ENCODE measurements at regions not wholly inside any gene's neighbourhood (a gene's known extent, or its start where the extent isn't known, plus 50 kb on each side); places are given as distances from the start of the nearest gene placed in this dataset.

GRCh38 chr4:144442713-144443112, 203.2 kb upstream of the HHIP start:
- Histone ChIP-seq H3K79me2 (ENCODE audit: low read depth) (no peaks in the 10 kb centered on the region), H3K27me3 (no peaks in the 10 kb centered on the region), H3K36me3 (no peaks in the 10 kb centered on the region), H3K9me3 (ENCODE audit: low read depth) (no peaks in the 10 kb centered on the region), H4K20me1 (ENCODE audit: low read depth) (no peaks in the 10 kb centered on the region), H3K27ac (no peak overlapping the region), H3K4me2 (no peak overlapping the region), H3K4me3 (no peak overlapping the region), H3K4me1 (no peaks in the 10 kb centered on the region), H3K9ac (no peak overlapping the region), H3F3A (ENCODE audit: low read depth) (no peaks in the 10 kb centered on the region), H2AFZ (replicated peaks) (no peak overlapping the region)
- TF ChIP-seq CTCF (IDR thresholded peaks at IDR 0.05) (no peak), EZH2phosphoT487 (IDR thresholded peaks at IDR 0.05) (no peak), EZH2 (IDR thresholded peaks at IDR 0.05) (no peak)
- no peaks in the 10 kb centered on the region for H3K9me3 Mint-ChIP-seq
- peaks cover 2% of the 10 kb centered on the region for H3K27me3 Mint-ChIP-seq (ENCODE audit: insufficient read depth, low read depth)
- no peak overlapping the region for H3K4me3 Mint-ChIP-seq
- DNase-seq (ENCODE audit: low spot score): no peak
- H3K27ac Mint-ChIP-seq: no peak overlapping the region
- no peaks in the 10 kb centered on the region for H3K36me3 Mint-ChIP-seq
- no peaks in the 10 kb centered on the region for H3K4me1 Mint-ChIP-seq

GRCh38 chr4:144449611-144450010, 196.3 kb upstream of the HHIP start:
- Histone ChIP-seq H3F3A (ENCODE audit: low read depth) (no peaks in the 10 kb centered on the region), H3K79me2 (ENCODE audit: low read depth) (no peaks in the 10 kb centered on the region), H2AFZ (replicated peaks) (no peak overlapping the region), H3K27me3 (no peaks in the 10 kb centered on the region), H3K36me3 (no peaks in the 10 kb centered on the region), H3K4me1 (no peaks in the 10 kb centered on the region), H3K4me2 (no peak overlapping the region), H3K9me3 (ENCODE audit: low read depth) (no peaks in the 10 kb centered on the region), H3K27ac (no peak overlapping the region), H3K4me3 (no peak overlapping the region), H3K9ac (no peak overlapping the region), H4K20me1 (ENCODE audit: low read depth) (no peaks in the 10 kb centered on the region)
- H3K4me1 Mint-ChIP-seq: no peaks in the 10 kb centered on the region
- H3K9me3 Mint-ChIP-seq: no peaks in the 10 kb centered on the region
- DNase-seq (ENCODE audit: low spot score): no peak
- H3K27ac Mint-ChIP-seq: no peak overlapping the region
- no peak overlapping the region for H3K4me3 Mint-ChIP-seq
- H3K36me3 Mint-ChIP-seq: no peaks in the 10 kb centered on the region
- TF ChIP-seq EZH2 (IDR thresholded peaks at IDR 0.05): no peak
- no peak for TF ChIP-seq EZH2phosphoT487 (IDR thresholded peaks at IDR 0.05)
- TF ChIP-seq CTCF (IDR thresholded peaks at IDR 0.05): no peak
- no peaks in the 10 kb centered on the region for H3K27me3 Mint-ChIP-seq (ENCODE audit: insufficient read depth, low read depth)

- H3K4me3 ChIP-seq: no peak overlapping the region
- H3K4me3 Mint-ChIP-seq: no peak overlapping the region
- no peak overlapping the region for H3K27ac Mint-ChIP-seq
- H3K9me3 ChIP-seq (ENCODE audit: low read depth): no peaks in the 10 kb centered on the region
- no peak for DNase-seq (ENCODE audit: low spot score)
- H3K27me3 Mint-ChIP-seq (ENCODE audit: insufficient read depth, low read depth): no peaks in the 10 kb centered on the region
- H3K36me3 Mint-ChIP-seq: no peaks in the 10 kb centered on the region
- no peak overlapping the region for H2AFZ ChIP-seq (replicated peaks)
- H3F3A ChIP-seq (ENCODE audit: low read depth): no peaks in the 10 kb centered on the region
- no peaks in the 10 kb centered on the region for H3K4me1 Mint-ChIP-seq
- no peaks in the 10 kb centered on the region for H3K79me2 ChIP-seq (ENCODE audit: low read depth)
- no peaks in the 10 kb centered on the region for H3K4me1 ChIP-seq
- H3K9me3 Mint-ChIP-seq: no peaks in the 10 kb centered on the region
- H3K27me3 ChIP-seq: no peaks in the 10 kb centered on the region
- H3K4me2 ChIP-seq: no peak overlapping the region
- no peaks in the 10 kb centered on the region for H3K36me3 ChIP-seq
- H3K27ac ChIP-seq: no peak overlapping the region
- no peak overlapping the region for H3K9ac ChIP-seq
- no peaks in the 10 kb centered on the region for H4K20me1 ChIP-seq (ENCODE audit: low read depth)
- TF ChIP-seq EZH2 (IDR thresholded peaks at IDR 0.05): no peak
Measured at GRCh38 chr4:144450526-144450925, 195.4 kb upstream of the HHIP start.

GRCh38 chr4:144451766-144452450, 194.0 kb upstream of the HHIP start:
- Histone ChIP-seq H3K27ac (no peak overlapping the region), H3K4me2 (no peak overlapping the region), H3F3A (ENCODE audit: low read depth) (no peaks in the 10 kb centered on the region), H3K27me3 (no peaks in the 10 kb centered on the region), H3K79me2 (ENCODE audit: low read depth) (no peaks in the 10 kb centered on the region), H3K9me3 (ENCODE audit: low read depth) (no peaks in the 10 kb centered on the region), H3K9ac (no peak overlapping the region), H3K4me3 (no peak overlapping the region), H2AFZ (replicated peaks) (no peak overlapping the region), H3K36me3 (no peaks in the 10 kb centered on the region), H4K20me1 (ENCODE audit: low read depth) (no peaks in the 10 kb centered on the region), H3K4me1 (no peaks in the 10 kb centered on the region)
- Mint-ChIP-seq H3K9me3 (no peaks in the 10 kb centered on the region), H3K36me3 (no peaks in the 10 kb centered on the region), H3K27ac (no peak overlapping the region), H3K4me1 (no peaks in the 10 kb centered on the region), H3K27me3 (ENCODE audit: insufficient read depth, low read depth) (no peaks in the 10 kb centered on the region), H3K4me3 (no peak overlapping the region)
- DNase-seq (ENCODE audit: low spot score): no peak
- TF ChIP-seq EZH2phosphoT487 (IDR thresholded peaks at IDR 0.05): no peak
- TF ChIP-seq CTCF (IDR thresholded peaks at IDR 0.05): no peak
- TF ChIP-seq EZH2 (IDR thresholded peaks at IDR 0.05): no peak
